Activated CD4-positive, alpha-beta T cell treated with anti-CD3 and anti-CD28 coated beads, Interleukin-2, amount 10 ng/mL, durations not matched to agents 24 days and 14 days (primary cell): ENCODE measurements at regions not wholly inside any gene's neighbourhood (a gene's known extent, or its start where the extent isn't known, plus 50 kb on each side); places are given as distances from the start of the nearest gene placed in this dataset.
"Not testable (repeated sequence)": the region's sequence is repeated elsewhere in the genome, so short reads cannot be mapped to it uniquely, and the experiment has no call there.

Experiments
- DNase-seq: peaks from one replicate; pipeline ENCODE4 v3.0.0; 2022
- H3K27ac Mint-ChIP-seq: one replicate; pipeline ENCODE4 v1.8.0; 2022; ENCODE audit warnings: mild to moderate bottlenecking, mixed read lengths
- H3K27me3 Mint-ChIP-seq: one replicate; pipeline ENCODE4 v1.8.0; 2022; ENCODE audit warnings: mixed read lengths
- H3K36me3 Mint-ChIP-seq: one replicate; pipeline ENCODE4 v1.8.0; 2022; ENCODE audit warnings: low read depth, mild to moderate bottlenecking, mixed read lengths
- H3K4me1 Mint-ChIP-seq: one replicate; pipeline ENCODE4 v1.8.0; 2021; ENCODE audit warnings: mixed read lengths
- H3K4me3 Mint-ChIP-seq: one replicate; pipeline ENCODE4 v1.8.0; 2022; ENCODE audit warnings: mild to moderate bottlenecking, moderate library complexity, mixed read lengths
- H3K9me3 Mint-ChIP-seq: one replicate; pipeline ENCODE4 v1.8.0; 2021; ENCODE audit warnings: mixed read lengths
- intact Hi-C: fragments of 100-400 bp; cut with micrococcal nuclease; formaldehyde crosslinking; loops from one replicate; pipeline ENCODE4 v1.15.1; 2023

- not testable (repeated sequence) for H3K9me3 Mint-ChIP-seq, H3K4me3 Mint-ChIP-seq
Measured at GRCh38 chr2:180691186-180691854, 289.1 kb upstream of the UBE2E3 start.

GRCh38 chr2:180690611-180691010 lies 289.8 kb upstream of the UBE2E3 start:
- Mint-ChIP-seq H3K27ac (no peak overlapping the region), H3K27me3 (peaks cover 8% of the 10 kb centered on the region), H3K4me3 (no peak overlapping the region), H3K36me3 (no peaks in the 10 kb centered on the region), H3K4me1 (no peaks in the 10 kb centered on the region), H3K9me3 (no peaks in the 10 kb centered on the region)
- DNase-seq = no peak
- intact Hi-C loops = no loop called here

More at GRCh38 chr2:180691186-180691854, 289.1 kb upstream of the UBE2E3 start:
- DNase-seq, H3K4me1 Mint-ChIP-seq, intact Hi-C loops, H3K36me3 Mint-ChIP-seq, H3K27ac Mint-ChIP-seq, H3K27me3 Mint-ChIP-seq: not testable (repeated sequence)

- Mint-ChIP-seq H3K4me1 (no peaks in the 10 kb centered on the region), H3K9me3 (no peaks in the 10 kb centered on the region), H3K27me3 (peaks cover 14% of the 10 kb centered on the region), H3K4me3 (no peak overlapping the region), H3K27ac (no peak overlapping the region), H3K36me3 (no peaks in the 10 kb centered on the region)
- DNase-seq = no peak
- intact Hi-C loops = no loop called here
Measured at GRCh38 chr2:180682871-180683270, 297.5 kb upstream of the UBE2E3 start.

- Mint-ChIP-seq H3K4me3 (no peak overlapping the region), H3K27ac (no peak overlapping the region), H3K4me1 (no peaks in the 10 kb centered on the region), H3K27me3 (peaks cover 14% of the 10 kb centered on the region), H3K9me3 (no peaks in the 10 kb centered on the region), H3K36me3 (no peaks in the 10 kb centered on the region)
- no peak for DNase-seq
- intact Hi-C loops = no loop called here
Measured at GRCh38 chr2:180679693-180680092, 300.7 kb upstream of the UBE2E3 start.

GRCh38 chr2:180678625-180678972 lies 301.8 kb upstream of the UBE2E3 start:
- Mint-ChIP-seq H3K36me3 (no peaks in the 10 kb centered on the region), H3K4me3 (no peak overlapping the region), H3K9me3 (no peaks in the 10 kb centered on the region), H3K27ac (no peak overlapping the region), H3K4me1 (no peaks in the 10 kb centered on the region), H3K27me3 (peaks cover 15% of the 10 kb centered on the region)
- intact Hi-C loops = no loop called here
- DNase-seq = no peak

- Mint-ChIP-seq H3K36me3 (no peaks in the 10 kb centered on the region), H3K27me3 (peaks cover 15% of the 10 kb centered on the region), H3K9me3 (no peaks in the 10 kb centered on the region), H3K4me3 (no peak overlapping the region), H3K4me1 (no peaks in the 10 kb centered on the region), H3K27ac (no peak overlapping the region)
- intact Hi-C loops = no loop called here
- no peak for DNase-seq
Measured at GRCh38 chr2:180677930-180678624, 302.3 kb upstream of the UBE2E3 start.

- no peak for DNase-seq
- Mint-ChIP-seq H3K27me3 (peaks cover 15% of the 10 kb centered on the region), H3K4me1 (no peaks in the 10 kb centered on the region), H3K9me3 (no peaks in the 10 kb centered on the region), H3K4me3 (no peak overlapping the region), H3K36me3 (no peaks in the 10 kb centered on the region), H3K27ac (no peak overlapping the region)
- intact Hi-C loops = no loop called here
Measured at GRCh38 chr2:180677200-180677599, 303.2 kb upstream of the UBE2E3 start.

GRCh38 chr2:180676520-180677025 lies 303.8 kb upstream of the UBE2E3 start:
- Mint-ChIP-seq H3K4me1 (no peaks in the 10 kb centered on the region), H3K27me3 (peaks cover 14% of the 10 kb centered on the region), H3K27ac (no peak overlapping the region), H3K36me3 (no peaks in the 10 kb centered on the region), H3K9me3 (no peaks in the 10 kb centered on the region), H3K4me3 (no peak overlapping the region)
- intact Hi-C loops = no loop called here
- no peak for DNase-seq

GRCh38 chr2:180675170-180675569 lies 305.2 kb upstream of the UBE2E3 start:
- no peaks in the 10 kb centered on the region for H3K9me3 Mint-ChIP-seq
- DNase-seq = no peak
- peaks cover 8% of the 10 kb centered on the region for H3K27me3 Mint-ChIP-seq
- no peak overlapping the region for H3K27ac Mint-ChIP-seq
- H3K36me3 Mint-ChIP-seq = no peaks in the 10 kb centered on the region
- no peak overlapping the region for H3K4me3 Mint-ChIP-seq
- no peaks in the 10 kb centered on the region for H3K4me1 Mint-ChIP-seq
- intact Hi-C loops = no loop called here

GRCh38 chr2:180672377-180672776 lies 308.0 kb upstream of the UBE2E3 start:
- Mint-ChIP-seq H3K27me3 (peaks cover 2% of the 10 kb centered on the region), H3K36me3 (no peaks in the 10 kb centered on the region), H3K4me1 (no peaks in the 10 kb centered on the region), H3K9me3 (no peaks in the 10 kb centered on the region), H3K27ac (no peak overlapping the region), H3K4me3 (no peak overlapping the region)
- intact Hi-C loops = no loop called here
- DNase-seq = no peak

- intact Hi-C loops = no loop called here
- H3K9me3 Mint-ChIP-seq = no peaks in the 10 kb centered on the region
Measured at GRCh38 chr2:180670302-180671003, 310.0 kb upstream of the UBE2E3 start.

GRCh38 chr2:180669016-180669415 lies 311.4 kb upstream of the UBE2E3 start:
- Mint-ChIP-seq H3K27ac (no peak overlapping the region), H3K4me1 (no peaks in the 10 kb centered on the region), H3K27me3 (no peaks in the 10 kb centered on the region), H3K9me3 (no peaks in the 10 kb centered on the region), H3K4me3 (no peak overlapping the region), H3K36me3 (no peaks in the 10 kb centered on the region)
- no peak for DNase-seq
- intact Hi-C loops = no loop called here

More at GRCh38 chr2:180670302-180671003, 310.0 kb upstream of the UBE2E3 start:
- peaks cover 2% of the 10 kb centered on the region for H3K27me3 Mint-ChIP-seq
- H3K4me3 Mint-ChIP-seq = no peak overlapping the region
- DNase-seq = no peak
- H3K27ac Mint-ChIP-seq = no peak overlapping the region
- H3K36me3 Mint-ChIP-seq = no peaks in the 10 kb centered on the region
- H3K4me1 Mint-ChIP-seq = no peaks in the 10 kb centered on the region

- H3K4me1 Mint-ChIP-seq = no peaks in the 10 kb centered on the region
- H3K27me3 Mint-ChIP-seq = peaks cover under 1% of the 10 kb centered on the region
- DNase-seq = no peak
- H3K36me3 Mint-ChIP-seq = no peaks in the 10 kb centered on the region
- H3K9me3 Mint-ChIP-seq = no peaks in the 10 kb centered on the region
- intact Hi-C loops = no loop called here
- no peak overlapping the region for H3K4me3 Mint-ChIP-seq
- H3K27ac Mint-ChIP-seq = no peak overlapping the region
Measured at GRCh38 chr2:180664507-180664906, 315.9 kb upstream of the UBE2E3 start.

GRCh38 chr2:180662941-180663471 lies 317.4 kb upstream of the UBE2E3 start:
- Mint-ChIP-seq H3K4me1 (no peaks in the 10 kb centered on the region), H3K36me3 (no peaks in the 10 kb centered on the region), H3K4me3 (no peak overlapping the region), H3K9me3 (no peaks in the 10 kb centered on the region), H3K27me3 (peaks cover 3% of the 10 kb centered on the region), H3K27ac (no peak overlapping the region)
- intact Hi-C loops = no loop called here
- no peak for DNase-seq
